Adipocyte (in vitro differentiated cells): ENCODE measurements at regions not wholly inside any gene's neighbourhood (a gene's known extent, or its start where the extent isn't known, plus 50 kb on each side); places are given as distances from the start of the nearest gene placed in this dataset.
"Not testable (repeated sequence)": the region's sequence is repeated elsewhere in the genome, so short reads cannot be mapped to it uniquely, and the experiment has no call there.

Source experiments
- DNase-seq: peaks from one replicate; pipeline ENCODE4 v3.0.0-alpha.2; 2015; ENCODE audit warnings: low read depth
- H3K27me3 ChIP-seq: replicated peaks from 2 replicates; pipeline ENCODE4 v1.7.0; 2013; ENCODE audit warnings: mild to moderate bottlenecking, low read length, moderate library complexity; ENCODE audit not compliant: control insufficient read depth, insufficient read depth
- H3K36me3 ChIP-seq: 2 replicates; pipeline ENCODE4 v1.7.0; 2013; ENCODE audit warnings: low read length, mild to moderate bottlenecking, moderate library complexity; ENCODE audit not compliant: control insufficient read depth, insufficient read depth, severe bottlenecking
- H3K4me1 ChIP-seq: 2 replicates; pipeline ENCODE4 v1.7.0; 2013; ENCODE audit warnings: mild to moderate bottlenecking, low read length, moderate library complexity; ENCODE audit not compliant: control insufficient read depth, insufficient read depth
- H3K4me3 ChIP-seq: 2 replicates; pipeline ENCODE4 v1.7.0; 2013; ENCODE audit warnings: mild to moderate bottlenecking, low read length, moderate library complexity
- H3K9ac ChIP-seq: 2 replicates; pipeline ENCODE4 v1.7.0; 2013; ENCODE audit warnings: mild to moderate bottlenecking, low read length, moderate library complexity
- H3K9me3 ChIP-seq: 2 replicates; pipeline ENCODE4 v1.7.0; 2013; ENCODE audit warnings: mild to moderate bottlenecking, low read length, moderate library complexity; ENCODE audit not compliant: control insufficient read depth

DNA sequence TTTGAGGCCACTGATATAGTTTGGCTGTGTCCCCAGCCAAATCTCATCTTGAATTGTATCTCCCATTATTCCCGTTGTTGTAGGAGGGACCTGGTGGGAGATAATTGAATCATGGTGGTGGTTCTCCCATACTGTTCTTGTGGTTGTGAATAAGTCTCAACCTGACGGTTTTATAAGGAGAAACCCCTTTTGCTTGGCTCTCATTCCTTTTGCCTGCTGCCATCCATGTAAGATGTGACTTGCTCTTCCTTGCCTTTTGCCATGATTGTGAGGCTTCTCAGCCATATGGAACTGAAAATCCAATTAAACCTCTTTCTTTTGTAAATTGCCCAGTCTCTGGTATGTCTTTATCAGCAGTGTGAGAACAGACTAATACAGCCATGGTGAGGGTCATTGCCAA, 431.6 kb upstream of the ID2 start:
- DNase-seq, H3K27me3 ChIP-seq, H3K36me3 ChIP-seq, H3K4me3 ChIP-seq, H3K9me3 ChIP-seq, H3K9ac ChIP-seq: not testable (repeated sequence)
- H3K4me1 ChIP-seq: peaks cover 21% of the 10 kb centered on the region

DNA sequence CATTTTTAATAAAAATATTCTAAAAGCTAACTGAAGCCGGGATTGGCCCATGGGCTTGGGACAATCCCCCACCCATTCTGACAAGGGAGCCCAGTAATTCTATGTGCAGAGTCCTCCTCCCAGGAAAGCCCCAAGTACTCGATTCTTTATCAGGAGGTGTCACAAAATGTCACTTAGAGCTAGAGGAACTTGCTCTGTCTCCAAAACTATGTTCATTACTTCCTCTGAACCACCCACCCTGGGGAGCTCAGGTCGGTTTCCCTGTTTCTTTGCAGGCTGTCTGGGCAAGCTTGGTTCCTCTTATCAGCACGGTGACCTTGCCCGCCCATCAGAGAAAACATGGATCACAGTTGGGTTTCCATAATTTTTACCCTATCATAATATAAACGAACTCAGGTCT, 430.6 kb upstream of the ID2 start:
- H3K9ac ChIP-seq: no peak overlapping the region
- no peak for DNase-seq

GRCh38 chr2:8251856-8252255, 430.0 kb upstream of the ID2 start:
- DNase-seq: no peak
- Histone ChIP-seq H3K4me1 (peaks cover 21% of the 10 kb centered on the region), H3K27me3 (no peaks in the 10 kb centered on the region), H3K9me3 (no peaks in the 10 kb centered on the region), H3K36me3 (no peaks in the 10 kb centered on the region), H3K4me3 (no peak overlapping the region), H3K9ac (no peak overlapping the region)

More for the DNA sequence above, 430.6 kb upstream of the ID2 start:
- Histone ChIP-seq H3K4me3 (no peak overlapping the region), H3K4me1 (peaks cover 21% of the 10 kb centered on the region), H3K27me3 (no peaks in the 10 kb centered on the region), H3K36me3 (no peaks in the 10 kb centered on the region), H3K9me3 (no peaks in the 10 kb centered on the region)

DNA sequence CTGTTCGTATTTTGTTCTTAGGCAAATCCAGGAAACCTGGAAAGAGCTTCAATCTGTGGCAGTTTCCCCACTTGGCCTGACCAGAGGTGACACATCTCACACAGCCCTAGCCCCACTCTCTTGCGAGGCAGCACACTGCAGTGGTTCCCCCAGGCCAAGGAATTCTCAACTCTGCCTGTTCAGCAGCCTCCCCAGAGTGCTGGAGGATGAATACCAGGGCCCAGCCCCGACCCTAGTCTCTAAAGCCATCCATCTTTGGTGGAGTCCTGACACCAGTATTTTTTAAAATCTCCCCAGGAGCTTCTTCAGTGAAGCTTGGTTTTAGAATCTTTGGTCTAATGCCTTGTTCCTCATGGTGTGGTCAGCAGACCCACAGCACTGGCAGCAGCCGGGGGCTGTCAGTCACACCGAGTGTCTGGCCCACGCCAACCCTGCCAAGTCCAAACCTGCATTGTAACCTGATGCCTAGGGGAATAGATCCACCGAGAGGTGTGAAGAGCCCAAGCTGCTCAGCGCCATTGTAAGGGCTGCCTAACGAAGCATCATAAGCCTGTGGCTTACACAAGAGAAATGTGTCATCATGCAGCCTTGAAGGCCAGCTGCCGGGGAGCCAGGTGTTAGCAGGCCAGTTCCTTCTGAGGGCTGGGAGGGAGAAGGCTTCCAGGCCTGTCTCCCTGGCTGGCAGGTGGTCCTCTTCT, 428.7 kb upstream of the ID2 start:
- Histone ChIP-seq H3K36me3 (no peaks in the 10 kb centered on the region), H3K4me1 (peaks cover 18% of the 10 kb centered on the region), H3K9me3 (no peaks in the 10 kb centered on the region), H3K27me3 (no peaks in the 10 kb centered on the region), H3K4me3 (no peak overlapping the region), H3K9ac (no peak overlapping the region)
- DNase-seq: no peak

- H3K9me3 ChIP-seq: no peaks in the 10 kb centered on the region
Measured at GRCh38 chr2:8253781-8254180, 428.1 kb upstream of the ID2 start.

DNA sequence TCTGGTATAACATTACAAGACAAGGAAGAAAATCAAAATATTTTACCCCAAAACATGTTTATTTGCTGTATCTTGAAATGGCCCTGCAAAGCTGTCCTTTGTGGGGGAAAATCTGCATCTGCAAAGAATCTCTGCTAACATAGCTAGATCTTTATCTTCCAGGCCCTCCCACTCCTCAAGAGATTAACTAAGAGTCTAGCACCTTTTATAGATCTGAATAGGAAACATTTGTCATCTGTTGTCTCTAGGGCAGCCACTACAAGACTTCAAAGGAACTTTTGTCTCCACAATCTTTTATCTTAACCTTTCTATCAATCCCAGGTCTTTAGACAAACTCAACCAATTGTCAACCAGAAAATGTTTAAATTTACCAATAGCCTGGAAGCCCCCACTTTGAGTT, 427.6 kb upstream of the ID2 start:
- H3K9ac ChIP-seq, H3K4me3 ChIP-seq, H3K9me3 ChIP-seq, DNase-seq, H3K4me1 ChIP-seq, H3K36me3 ChIP-seq, H3K27me3 ChIP-seq: not testable (repeated sequence)

More at GRCh38 chr2:8253781-8254180, 428.1 kb upstream of the ID2 start:
- no peak for DNase-seq
- no peaks in the 10 kb centered on the region for H3K27me3 ChIP-seq
- H3K9ac ChIP-seq: no peak overlapping the region
- H3K4me3 ChIP-seq: no peak overlapping the region
- no peaks in the 10 kb centered on the region for H3K36me3 ChIP-seq
- peaks cover 13% of the 10 kb centered on the region for H3K4me1 ChIP-seq

- Histone ChIP-seq H3K27me3 (no peaks in the 10 kb centered on the region), H3K4me3 (no peak overlapping the region), H3K36me3 (no peaks in the 10 kb centered on the region), H3K4me1 (peaks cover 5% of the 10 kb centered on the region), H3K9ac (no peak overlapping the region), H3K9me3 (no peaks in the 10 kb centered on the region)
- DNase-seq: no peak
Measured at GRCh38 chr2:8254791-8255447, 426.9 kb upstream of the ID2 start.

DNA sequence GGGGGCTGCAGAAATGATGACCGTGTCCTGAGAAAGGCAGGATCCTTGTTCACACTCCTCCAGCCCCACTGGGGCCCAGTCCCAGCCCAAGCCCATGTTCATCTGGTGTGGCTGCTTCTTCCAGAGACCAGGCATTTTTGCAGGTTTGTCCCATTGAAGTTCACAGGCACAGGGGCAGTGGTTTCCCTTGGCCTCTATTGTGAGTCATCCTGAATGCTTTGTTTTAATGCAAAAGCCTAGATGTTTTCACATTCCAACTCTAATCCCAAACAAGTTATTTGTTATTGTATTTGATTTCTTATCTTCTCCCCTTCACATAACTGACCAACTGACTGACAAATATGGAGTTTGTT, 426.4 kb upstream of the ID2 start:
- H3K9me3 ChIP-seq: no peaks in the 10 kb centered on the region
- H3K27me3 ChIP-seq: no peaks in the 10 kb centered on the region
- no peak overlapping the region for H3K9ac ChIP-seq
- DNase-seq: peak; percentile 61
- H3K36me3 ChIP-seq: no peaks in the 10 kb centered on the region
- no peak overlapping the region for H3K4me3 ChIP-seq
- peaks cover 5% of the 10 kb centered on the region for H3K4me1 ChIP-seq

- H3K4me1 ChIP-seq: peaks cover 5% of the 10 kb centered on the region
- H3K27me3 ChIP-seq: no peaks in the 10 kb centered on the region
- H3K9me3 ChIP-seq: no peaks in the 10 kb centered on the region
- DNase-seq: no peak
- no peak overlapping the region for H3K4me3 ChIP-seq
- no peak overlapping the region for H3K9ac ChIP-seq
- H3K36me3 ChIP-seq: no peaks in the 10 kb centered on the region
Measured at GRCh38 chr2:8256905-8257304, 425.0 kb upstream of the ID2 start.

DNA sequence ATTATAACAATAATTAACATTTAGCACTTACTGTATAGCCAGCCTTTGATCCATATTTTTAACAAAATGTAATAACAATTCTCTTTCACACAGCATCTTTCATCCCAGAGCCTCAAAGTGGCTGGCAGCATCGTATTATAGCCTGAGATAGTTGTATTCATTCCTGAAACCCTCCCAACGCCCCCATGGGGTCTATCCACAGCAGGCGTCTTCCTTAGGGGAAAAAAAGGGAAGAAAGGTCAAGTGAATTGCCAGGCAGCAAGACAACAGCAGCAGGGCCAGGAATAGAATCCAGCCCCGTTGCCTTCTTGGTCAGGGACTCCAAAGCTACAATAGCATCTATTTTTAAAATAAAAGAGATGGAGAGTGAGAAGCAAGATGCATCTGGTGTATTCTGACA, 424.4 kb upstream of the ID2 start:
- no peak for DNase-seq
- peaks cover 5% of the 10 kb centered on the region for H3K4me1 ChIP-seq
- H3K27me3 ChIP-seq: no peaks in the 10 kb centered on the region
- no peaks in the 10 kb centered on the region for H3K9me3 ChIP-seq
- no peaks in the 10 kb centered on the region for H3K36me3 ChIP-seq
- no peak overlapping the region for H3K4me3 ChIP-seq
- H3K9ac ChIP-seq: no peak overlapping the region

- peaks cover 5% of the 10 kb centered on the region for H3K4me1 ChIP-seq
Measured at GRCh38 chr2:8258406-8258805, 423.4 kb upstream of the ID2 start.

More at GRCh38 chr2:8258406-8258805, 423.4 kb upstream of the ID2 start:
- no peaks in the 10 kb centered on the region for H3K27me3 ChIP-seq
- H3K9ac ChIP-seq: no peak overlapping the region
- no peaks in the 10 kb centered on the region for H3K9me3 ChIP-seq
- DNase-seq: no peak
- no peaks in the 10 kb centered on the region for H3K36me3 ChIP-seq
- H3K4me3 ChIP-seq: no peak overlapping the region
